ENCODE measurements at regions not wholly inside any gene's neighbourhood (a gene's known extent, or its start where the extent isn't known, plus 50 kb on each side); places are given as distances from the start of the nearest gene placed in this dataset.
"Not testable (repeated sequence)": the region's sequence is repeated elsewhere in the genome, so short reads cannot be mapped to it uniquely, and the experiment has no call there.

GRCh38 chr4:66372706-66373105 is 702.4 kb upstream of the EPHA5 start:
- WGBS, 5 donors = 80 to 88% (median 87%) methylated on average over 6 of the region's 6 CpGs
- TF ChIP-seq CTCF (IDR thresholded peaks at IDR 0.05) (no peak), EP300 (IDR thresholded peaks at IDR 0.05) (no peak), POLR2A (IDR thresholded peaks at IDR 0.05) (no peak), POLR2AphosphoS5 (IDR thresholded peaks at IDR 0.05) (no peak)
- no peaks in the 10 kb centered on the region for H3K36me3 ChIP-seq
- H3K9me3 ChIP-seq = no peaks in the 10 kb centered on the region
- no peaks in the 10 kb centered on the region for H3K4me1 ChIP-seq
- intact Hi-C loops (cut with DNase I; ENCODE audit: low total_unique reads) = no loop called here
- DNase-seq = peak in 1 of 2 donors; percentile 6
- H3K27me3 ChIP-seq = no peaks in the 10 kb centered on the region
- H3K27ac ChIP-seq = no peak overlapping the region
- H3K4me3 ChIP-seq = no peak overlapping the region

GRCh38 chr4:66367043-66367660 is 696.9 kb upstream of the EPHA5 start:
- Histone ChIP-seq H3K36me3 (no peaks in the 10 kb centered on the region), H3K27ac (no peak overlapping the region), H3K9me3 (no peaks in the 10 kb centered on the region), H3K27me3 (no peaks in the 10 kb centered on the region), H3K4me1 (no peaks in the 10 kb centered on the region), H3K4me3 (no peak overlapping the region)
- intact Hi-C loops (cut with DNase I; ENCODE audit: low total_unique reads) = no loop called here
- DNase-seq = no peak
- no peak for TF ChIP-seq POLR2AphosphoS5 (IDR thresholded peaks at IDR 0.05)
- TF ChIP-seq EP300 (IDR thresholded peaks at IDR 0.05) = no peak
- TF ChIP-seq POLR2A (IDR thresholded peaks at IDR 0.05) = no peak
- no peak for TF ChIP-seq CTCF (IDR thresholded peaks at IDR 0.05)
- WGBS, 5 donors = 82 to 89% (median 83%) methylated on average over 10 of the region's 10 CpGs

GRCh38 chr4:66360395-66360794 is 690.1 kb upstream of the EPHA5 start:
- H3K36me3 ChIP-seq; H3K27me3 ChIP-seq; DNase-seq; H3K4me3 ChIP-seq; intact Hi-C loops (cut with DNase I; ENCODE audit: low total_unique reads); H3K9me3 ChIP-seq; H3K27ac ChIP-seq; H3K4me1 ChIP-seq: not testable (repeated sequence)
- 89 to 92% (median 90%) methylated on average over 8 of the region's 8 CpGs for WGBS, 5 donors

GRCh38 chr4:66357316-66357715 is 687.0 kb upstream of the EPHA5 start:
- intact Hi-C loops (cut with DNase I; ENCODE audit: low total_unique reads) = no loop called here
- no peaks in the 10 kb centered on the region for H3K36me3 ChIP-seq
- H3K4me1 ChIP-seq = no peaks in the 10 kb centered on the region
- H3K27ac ChIP-seq = no peak overlapping the region
- DNase-seq = no peak
- no peaks in the 10 kb centered on the region for H3K27me3 ChIP-seq
- 43 to 66% (median 55%) methylated on average over 2 of the region's 2 CpGs for WGBS, 5 donors
- H3K4me3 ChIP-seq = no peak overlapping the region
- no peaks in the 10 kb centered on the region for H3K9me3 ChIP-seq
- TF ChIP-seq POLR2A (IDR thresholded peaks at IDR 0.05) = no peak
- TF ChIP-seq EP300 (IDR thresholded peaks at IDR 0.05) = no peak
- no peak for TF ChIP-seq CTCF (IDR thresholded peaks at IDR 0.05)
- TF ChIP-seq POLR2AphosphoS5 (IDR thresholded peaks at IDR 0.05) = no peak

- intact Hi-C loops (cut with DNase I; ENCODE audit: low total_unique reads) = no loop called here
- WGBS, 5 donors = 42 to 73% (median 67%) methylated on average over 2 of the region's 2 CpGs
- TF ChIP-seq CTCF (IDR thresholded peaks at IDR 0.05) (no peak), EP300 (IDR thresholded peaks at IDR 0.05) (no peak), POLR2AphosphoS5 (IDR thresholded peaks at IDR 0.05) (no peak), POLR2A (IDR thresholded peaks at IDR 0.05) (no peak)
Measured at GRCh38 chr4:66355328-66355727, 685.0 kb upstream of the EPHA5 start.

More at GRCh38 chr4:66355328-66355727, 685.0 kb upstream of the EPHA5 start:
- Histone ChIP-seq H3K27me3 (no peaks in the 10 kb centered on the region), H3K4me3 (no peak overlapping the region), H3K36me3 (no peaks in the 10 kb centered on the region), H3K27ac (no peak overlapping the region), H3K4me1 (no peaks in the 10 kb centered on the region), H3K9me3 (no peaks in the 10 kb centered on the region)
- no peak for DNase-seq
